Hepatocyte (in vitro differentiated cells): ENCODE measurements at regions not wholly inside any gene's neighbourhood (a gene's known extent, or its start where the extent isn't known, plus 50 kb on each side); places are given as distances from the start of the nearest gene placed in this dataset.
A peak's percentile ranks its signal among the peaks of the same experiment; 100 is the strongest.

Experiments used
- DNase-seq: peaks from one replicate; pipeline ENCODE4 v3.0.0-alpha.2; 2016; ENCODE audit warnings: low spot score
- H2AFZ ChIP-seq: fragments of 200-600 bp; sonication (generic); 2 replicates; pipeline ENCODE4 v1.6.0; 2016; ENCODE audit warnings: antibody characterized with exemption, mild to moderate bottlenecking
- H3K27ac ChIP-seq: fragments of 200-600 bp; sonication (generic); 2 replicates; pipeline ENCODE4 v1.5.1; 2016; ENCODE audit warnings: mild to moderate bottlenecking
- H3K27me3 ChIP-seq: fragments of 200-600 bp; sonication (generic); 2 replicates; pipeline ENCODE4 v1.6.1; 2016
- H3K36me3 ChIP-seq: fragments of 200-600 bp; sonication (generic); replicated peaks from 2 replicates; pipeline ENCODE4 v1.5.1; 2016; ENCODE audit warnings: low read depth; ENCODE audit not compliant: insufficient read depth
- H3K4me1 ChIP-seq: fragments of 200-600 bp; sonication (generic); 2 replicates; pipeline ENCODE4 v1.5.1; 2016; ENCODE audit warnings: mild to moderate bottlenecking, moderate library complexity; ENCODE audit not compliant: insufficient read depth
- H3K4me2 ChIP-seq: fragments of 200-600 bp; sonication (generic); 2 replicates; pipeline ENCODE4 v1.6.0; 2016
- H3K4me3 ChIP-seq: fragments of 200-600 bp; sonication (generic); 2 replicates; pipeline ENCODE4 v1.5.1; 2016; ENCODE audit warnings: mild to moderate bottlenecking
- H3K79me2 ChIP-seq: fragments of 200-600 bp; sonication (generic); 2 replicates; pipeline ENCODE4 v1.6.0; 2017; ENCODE audit warnings: mild to moderate bottlenecking
- H3K9me2 ChIP-seq: fragments of 200-600 bp; sonication (generic); replicated peaks from 2 replicates; pipeline ENCODE4 v1.6.0; 2017; ENCODE audit warnings: mild to moderate bottlenecking; ENCODE audit not compliant: insufficient read depth
- H3K9me3 ChIP-seq: fragments of 200-600 bp; sonication (generic); 2 replicates; pipeline ENCODE4 v1.5.1; 2016; ENCODE audit warnings: low read depth, mild to moderate bottlenecking
- H4K20me1 ChIP-seq: fragments of 200-600 bp; sonication (generic); 2 replicates; pipeline ENCODE4 v1.6.0; 2016; ENCODE audit warnings: mild to moderate bottlenecking; ENCODE audit not compliant: insufficient read depth, poor library complexity, severe bottlenecking
- CTCF ChIP-seq: fragments of 200-600 bp; sonication (generic); IDR thresholded peaks from 2 replicates; pipeline ENCODE4 v1.5.1; 2016; ENCODE audit warnings: antibody characterized with exemption, mild to moderate bottlenecking; ENCODE audit not compliant: poor library complexity
- EZH2 ChIP-seq: fragments of 200-600 bp; sonication (generic); IDR thresholded peaks from 2 replicates; pipeline ENCODE4 v1.6.1; 2016; ENCODE audit warnings: antibody characterized with exemption, mild to moderate bottlenecking, borderline replicate concordance
- EZH2phosphoT487 ChIP-seq: fragments of 200-600 bp; sonication (generic); IDR thresholded peaks from one replicate; pipeline ENCODE4 v1.6.1; 2018; ENCODE audit warnings: antibody characterized with exemption, mild to moderate bottlenecking, low read depth, moderate library complexity; ENCODE audit not compliant: unreplicated experiment, severe bottlenecking
- WGBS: methylation state at CpG from one replicate; pipeline ENCODE4 v1.1.6; 2016; ENCODE audit warnings: low lambda C conversion rate; ENCODE audit errors: missing lambda C conversion rate; 5-methylcytosine and 5-hydroxymethylcytosine counted together

GRCh38 chr6:155656024-155656423 lies 200.4 kb upstream of the NOX3 start:
- Histone ChIP-seq H4K20me1 (no peaks in the 10 kb centered on the region), H3K4me1 (no peaks in the 10 kb centered on the region), H3K79me2 (no peaks in the 10 kb centered on the region), H3K27ac (no peak overlapping the region), H3K27me3 (no peaks in the 10 kb centered on the region), H3K9me3 (no peaks in the 10 kb centered on the region), H3K36me3 (no peaks in the 10 kb centered on the region), H3K4me3 (no peak overlapping the region), H3K4me2 (no peak overlapping the region), H2AFZ (no peak overlapping the region), H3K9me2 (no peaks in the 10 kb centered on the region)
- DNase-seq = no peak
- no peak for TF ChIP-seq CTCF
- TF ChIP-seq EZH2phosphoT487 = no peak
- TF ChIP-seq EZH2 = no peak
- WGBS = 91% methylated on average over 3 of the region's 3 CpGs

GRCh38 chr6:155654474-155654873 lies 198.8 kb upstream of the NOX3 start:
- Histone ChIP-seq H3K4me1 (no peaks in the 10 kb centered on the region), H3K4me2 (no peak overlapping the region), H3K79me2 (no peaks in the 10 kb centered on the region), H3K27ac (no peak overlapping the region), H3K9me2 (no peaks in the 10 kb centered on the region), H3K36me3 (no peaks in the 10 kb centered on the region), H3K27me3 (no peaks in the 10 kb centered on the region), H3K4me3 (no peak overlapping the region), H3K9me3 (no peaks in the 10 kb centered on the region), H4K20me1 (no peaks in the 10 kb centered on the region), H2AFZ (no peak overlapping the region)
- no peak for DNase-seq
- TF ChIP-seq EZH2phosphoT487 = no peak
- TF ChIP-seq EZH2 = no peak
- TF ChIP-seq CTCF = no peak

GRCh38 chr6:155648301-155648700 lies 192.7 kb upstream of the NOX3 start:
- H3K4me2 ChIP-seq = no peak overlapping the region
- no peak for TF ChIP-seq EZH2
- TF ChIP-seq EZH2phosphoT487 = no peak
- no peak for TF ChIP-seq CTCF

GRCh38 chr6:155647354-155647753 lies 191.7 kb upstream of the NOX3 start:
- Histone ChIP-seq H3K9me2 (no peaks in the 10 kb centered on the region), H4K20me1 (no peaks in the 10 kb centered on the region), H3K36me3 (no peaks in the 10 kb centered on the region), H2AFZ (no peak overlapping the region), H3K27me3 (no peaks in the 10 kb centered on the region), H3K4me3 (no peak overlapping the region), H3K27ac (peak overlapping the region; percentile 15), H3K4me1 (peaks cover 8% of the 10 kb centered on the region), H3K79me2 (no peaks in the 10 kb centered on the region), H3K4me2 (peak overlapping the region; percentile 18), H3K9me3 (no peaks in the 10 kb centered on the region)
- no peak for TF ChIP-seq EZH2phosphoT487
- no peak for TF ChIP-seq EZH2
- TF ChIP-seq CTCF = no peak
- no peak for DNase-seq

More at GRCh38 chr6:155648301-155648700, 192.7 kb upstream of the NOX3 start:
- peaks cover 8% of the 10 kb centered on the region for H3K4me1 ChIP-seq
- no peak overlapping the region for H3K27ac ChIP-seq
- no peaks in the 10 kb centered on the region for H3K79me2 ChIP-seq
- no peaks in the 10 kb centered on the region for H4K20me1 ChIP-seq
- 76% methylated on average over 5 of the region's 5 CpGs for WGBS
- no peaks in the 10 kb centered on the region for H3K36me3 ChIP-seq
- H3K9me2 ChIP-seq = no peaks in the 10 kb centered on the region
- no peak for DNase-seq
- H2AFZ ChIP-seq = no peak overlapping the region
- no peaks in the 10 kb centered on the region for H3K27me3 ChIP-seq
- H3K9me3 ChIP-seq = no peaks in the 10 kb centered on the region
- H3K4me3 ChIP-seq = no peak overlapping the region
